ENCODE measurements at regions not wholly inside any gene's neighbourhood (a gene's known extent, or its start where the extent isn't known, plus 50 kb on each side); places are given as distances from the start of the nearest gene placed in this dataset.

- Histone ChIP-seq H3K27me3 (ENCODE audit: control insufficient read depth, insufficient read depth, low read length) (no peaks in the 10 kb centered on the region), H3K27ac (ENCODE audit: low read depth in 2 of 2, low read length in 2 of 2) (no peak overlapping the region), H3K4me3 (ENCODE audit: low read length in 3 of 3) (no peak overlapping the region), H3K9ac (ENCODE audit: low read length in 3 of 3) (no peak overlapping the region), H3K36me3 (ENCODE audit: control insufficient read depth in 2 of 3, insufficient read depth in 3 of 3, low read length in 3 of 3) (no peaks in the 10 kb centered on the region), H3K9me3 (ENCODE audit: control insufficient read depth in 2 of 3, insufficient read depth in 1 of 3, low read length in 3 of 3) (no peaks in the 10 kb centered on the region), H3K4me1 (ENCODE audit: control insufficient read depth in 2 of 3, insufficient read depth in 2 of 3, low read depth in 1 of 3, low read length in 3 of 3) (no peaks in the 10 kb centered on the region)
- FAIRE-seq (no peak), DNase-seq (no peak)
- no peak for TF ChIP-seq CTCF (IDR thresholded peaks at IDR 0.05; ENCODE audit: borderline replicate concordance, extremely low read depth, insufficient read depth)
- intact Hi-C loops (cut with DNase I): no loop called here
These were observed 122.1 kb downstream of the EFNB1 start for GRCh38 chrX:68950937-68951336.

GRCh38 chrX:68947882-68948605 is 119.2 kb downstream of the EFNB1 start:
- no peaks in the 10 kb centered on the region for H3K36me3 ChIP-seq (ENCODE audit: control insufficient read depth in 2 of 3, insufficient read depth in 3 of 3, low read length in 3 of 3)
- no peak overlapping the region for H3K27ac ChIP-seq (ENCODE audit: low read depth in 2 of 2, low read length in 2 of 2)
- FAIRE-seq (no peak), DNase-seq (no peak)
- intact Hi-C loops (cut with DNase I): no loop called here
- H3K9me3 ChIP-seq (ENCODE audit: control insufficient read depth in 2 of 3, insufficient read depth in 1 of 3, low read length in 3 of 3): no peaks in the 10 kb centered on the region
- peaks cover 0 to 3% (median 0%) of the 10 kb centered on the region in 3 donors for H3K4me1 ChIP-seq (ENCODE audit: control insufficient read depth in 2 of 3, insufficient read depth in 2 of 3, low read depth in 1 of 3, low read length in 3 of 3)
- TF ChIP-seq CTCF (IDR thresholded peaks at IDR 0.05; ENCODE audit: borderline replicate concordance, extremely low read depth, insufficient read depth): no peak
- no peak overlapping the region for H3K4me3 ChIP-seq (ENCODE audit: low read length in 3 of 3)
- H3K9ac ChIP-seq (ENCODE audit: low read length in 3 of 3): no peak overlapping the region
- no peaks in the 10 kb centered on the region for H3K27me3 ChIP-seq (ENCODE audit: control insufficient read depth, insufficient read depth, low read length)

- Histone ChIP-seq H3K9ac (ENCODE audit: low read length in 3 of 3) (no peak overlapping the region), H3K36me3 (ENCODE audit: control insufficient read depth in 2 of 3, insufficient read depth in 3 of 3, low read length in 3 of 3) (no peaks in the 10 kb centered on the region), H3K27ac (ENCODE audit: low read depth in 2 of 2, low read length in 2 of 2) (no peak overlapping the region), H3K4me1 (ENCODE audit: control insufficient read depth in 2 of 3, insufficient read depth in 2 of 3, low read depth in 1 of 3, low read length in 3 of 3) (peaks cover 0 to 3% (median 0%) of the 10 kb centered on the region in 3 donors), H3K9me3 (ENCODE audit: control insufficient read depth in 2 of 3, insufficient read depth in 1 of 3, low read length in 3 of 3) (no peaks in the 10 kb centered on the region), H3K27me3 (ENCODE audit: control insufficient read depth, insufficient read depth, low read length) (no peaks in the 10 kb centered on the region), H3K4me3 (ENCODE audit: low read length in 3 of 3) (no peak overlapping the region)
- FAIRE-seq (no peak), DNase-seq (no peak)
- intact Hi-C loops (cut with DNase I): no loop called here
- no peak for TF ChIP-seq CTCF (IDR thresholded peaks at IDR 0.05; ENCODE audit: borderline replicate concordance, extremely low read depth, insufficient read depth)
These were observed 116.9 kb downstream of the EFNB1 start for GRCh38 chrX:68945603-68946228.
